ENCODE measurements at regions not wholly inside any gene's neighbourhood (a gene's known extent, or its start where the extent isn't known, plus 50 kb on each side); places are given as distances from the start of the nearest gene placed in this dataset.
"Not testable (repeated sequence)": the region's sequence is repeated elsewhere in the genome, so short reads cannot be mapped to it uniquely, and the experiment has no call there.

DNA sequence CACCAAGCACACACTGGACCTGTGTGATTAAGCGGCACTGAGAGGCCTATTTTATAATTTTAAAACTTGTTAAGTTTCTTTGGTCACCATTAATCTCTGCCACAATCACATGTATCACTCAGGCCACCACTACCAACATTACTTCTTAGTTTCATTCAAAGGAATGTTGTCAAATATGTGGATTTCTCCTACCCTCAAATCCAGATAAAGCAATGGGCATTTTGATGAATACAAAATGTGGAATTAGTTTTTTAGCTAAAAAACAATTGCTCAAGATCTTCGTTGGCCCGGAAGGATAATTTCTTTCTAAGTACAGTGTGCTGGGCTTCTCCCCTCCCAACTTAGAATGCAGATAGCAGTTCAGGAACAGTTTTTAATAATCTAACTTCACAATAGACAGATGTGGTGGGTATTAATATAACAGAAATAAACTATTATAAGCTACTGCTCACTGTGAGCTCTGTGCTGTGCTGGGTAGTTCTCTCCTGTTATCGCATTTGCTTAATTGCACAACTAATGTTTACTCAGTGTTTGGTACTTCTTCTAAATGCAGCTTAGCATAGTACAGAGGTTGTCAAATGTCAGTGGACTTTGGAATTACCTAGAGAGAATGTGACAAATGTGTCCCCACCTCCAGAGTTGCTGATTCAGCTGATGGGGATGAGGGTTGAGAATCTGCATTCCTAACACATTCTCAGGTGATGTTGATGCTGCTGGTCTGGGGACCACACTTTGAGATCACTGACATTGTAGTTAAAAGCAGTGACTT is 266.7 kb upstream of the AMIGO2 start:
- DNase-seq, result no peak

GRCh38 chr12:47343684-47344567 is 264.2 kb upstream of the AMIGO2 start:
- DNase-seq, result no peak

- no peak for DNase-seq
Measured at GRCh38 chr12:47340411-47341015, 260.8 kb upstream of the AMIGO2 start.

GRCh38 chr12:47337581-47337980 is 257.8 kb upstream of the AMIGO2 start:
- DNase-seq, result no peak

DNA sequence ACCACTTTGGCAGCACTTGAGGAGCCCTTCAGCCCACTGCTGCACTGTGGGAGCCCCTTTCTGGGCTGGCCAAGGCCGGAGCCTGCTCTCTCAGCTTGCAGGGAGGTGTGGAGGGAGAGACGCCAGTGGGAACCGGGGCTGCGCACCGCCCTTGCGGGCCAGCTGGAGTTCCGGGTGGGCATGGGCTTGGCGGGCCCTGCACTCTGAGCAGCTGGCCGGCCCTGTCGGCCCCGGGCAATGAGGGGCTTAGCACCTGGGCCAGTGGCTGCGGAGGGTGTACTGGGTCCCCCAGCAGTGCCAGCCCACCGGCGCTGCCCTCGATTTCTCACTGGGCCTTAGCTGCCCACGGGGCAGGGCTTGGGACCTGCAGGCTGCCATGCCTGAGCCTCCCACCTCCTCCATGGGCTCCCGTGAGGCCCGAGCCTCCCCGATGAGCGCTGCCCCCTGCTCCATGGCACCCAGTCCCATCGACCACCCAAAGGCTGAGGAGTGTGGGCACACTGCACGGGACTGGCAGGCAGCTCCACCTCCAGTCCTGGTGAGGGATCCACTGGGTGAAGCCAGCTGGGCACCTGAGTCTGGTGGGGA is 253.6 kb upstream of the AMIGO2 start:
- not testable (repeated sequence) for DNase-seq

GRCh38 chr12:47328831-47329545 is 249.2 kb upstream of the AMIGO2 start:
- DNase-seq, result no peak

GRCh38 chr12:47326190-47326589 is 246.4 kb upstream of the AMIGO2 start:
- no peak for DNase-seq

DNA sequence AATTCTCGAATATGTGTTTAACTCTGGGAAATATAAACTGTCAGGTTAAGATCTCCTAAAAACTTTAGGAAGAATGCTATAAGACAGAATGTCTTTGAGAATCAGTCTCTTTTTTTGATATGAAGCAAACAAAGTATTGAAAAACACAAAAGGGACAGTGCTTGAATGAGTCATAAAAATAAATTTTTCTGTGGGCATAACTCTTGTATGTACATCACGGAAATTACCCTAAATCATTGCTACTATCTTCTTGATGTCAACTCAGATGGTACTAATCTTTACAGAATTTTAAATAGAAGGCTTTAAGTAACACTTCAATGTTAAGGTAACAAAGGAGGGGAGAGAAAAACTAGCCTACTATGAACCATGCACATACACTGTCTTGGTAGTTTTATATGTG is 244.0 kb upstream of the AMIGO2 start:
- no peak for DNase-seq

- DNase-seq, result no peak
Measured at GRCh38 chr12:47321436-47321835, 241.7 kb upstream of the AMIGO2 start.

DNA sequence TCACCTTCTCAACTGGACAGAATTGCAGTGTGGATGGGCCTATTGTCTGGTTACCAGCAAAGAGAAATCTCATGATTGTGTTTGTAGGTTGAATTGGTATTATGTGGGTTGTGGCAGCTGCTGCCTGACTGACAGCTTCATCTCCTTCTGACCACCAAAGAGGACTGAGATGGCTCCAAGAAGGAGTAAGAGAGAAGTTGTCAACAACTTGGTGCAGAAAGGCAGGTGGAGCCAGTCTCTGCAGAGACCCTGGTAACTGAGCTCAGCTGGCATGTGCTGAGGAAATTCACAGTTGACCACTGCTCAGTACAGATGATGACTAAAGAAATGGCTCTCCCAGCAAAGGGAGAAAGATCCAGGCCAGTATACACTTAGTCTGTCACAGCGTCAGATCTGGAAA is 240.0 kb upstream of the AMIGO2 start:
- no peak for DNase-seq

GRCh38 chr12:47318963-47319362 is 239.2 kb upstream of the AMIGO2 start:
- DNase-seq, result no peak

DNA sequence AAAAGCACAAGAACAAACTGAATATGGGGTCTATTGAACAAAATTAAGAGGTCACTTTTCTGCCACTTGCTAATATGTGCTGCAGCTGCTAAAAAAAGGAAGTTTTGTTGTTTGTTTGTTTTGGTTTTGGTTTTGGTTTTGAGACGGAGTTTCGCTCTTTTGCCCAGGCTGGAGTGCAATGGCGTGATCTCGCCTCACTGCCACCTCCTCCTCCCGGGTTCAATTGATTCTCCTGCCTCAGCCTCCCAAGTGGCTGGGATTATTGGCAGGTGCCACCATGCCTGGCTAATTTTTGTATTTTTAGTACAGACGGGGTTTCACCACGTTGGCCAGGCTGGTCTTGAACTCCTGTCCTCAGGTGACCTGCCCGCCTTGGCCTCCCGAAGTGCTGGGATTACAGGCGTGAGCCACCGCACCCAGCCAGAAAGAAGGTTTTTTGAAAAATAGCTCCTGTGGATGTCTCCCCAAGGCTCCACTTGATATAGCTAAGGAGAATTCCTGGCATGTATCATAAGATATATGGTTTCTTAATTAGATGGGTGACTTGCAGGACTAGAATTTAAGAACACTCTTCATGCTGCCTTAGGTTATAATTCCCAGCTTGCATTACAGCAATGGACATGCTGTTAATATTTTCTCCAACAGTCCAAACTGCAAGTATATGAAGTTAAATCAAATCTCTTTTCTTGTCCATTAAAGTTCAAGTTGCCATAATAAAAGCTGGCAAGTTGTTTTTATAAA is 237.6 kb upstream of the AMIGO2 start:
- no peak for DNase-seq

- DNase-seq, result no peak
Measured at GRCh38 chr12:47316609-47317049, 236.9 kb upstream of the AMIGO2 start.

DNA sequence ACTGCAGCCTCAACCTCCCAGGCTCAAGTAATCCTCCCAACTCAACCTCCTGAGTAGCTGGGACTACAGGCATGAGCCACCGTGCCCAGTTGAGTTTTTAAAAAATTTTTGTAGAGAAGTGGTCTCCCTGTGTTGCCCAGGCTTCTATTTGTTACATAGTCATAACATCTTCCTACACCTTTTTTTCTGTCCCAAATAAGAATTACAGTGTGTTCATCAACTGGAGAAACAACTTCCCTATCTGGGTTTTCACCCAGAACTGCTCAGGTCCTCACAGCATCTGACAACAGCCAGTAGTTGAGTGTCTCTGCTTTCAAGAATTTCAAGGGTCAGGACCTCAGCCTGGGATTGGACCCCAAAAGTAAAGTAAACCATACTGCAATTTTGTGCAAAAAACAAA is 235.2 kb upstream of the AMIGO2 start:
- DNase-seq, result no peak

DNA sequence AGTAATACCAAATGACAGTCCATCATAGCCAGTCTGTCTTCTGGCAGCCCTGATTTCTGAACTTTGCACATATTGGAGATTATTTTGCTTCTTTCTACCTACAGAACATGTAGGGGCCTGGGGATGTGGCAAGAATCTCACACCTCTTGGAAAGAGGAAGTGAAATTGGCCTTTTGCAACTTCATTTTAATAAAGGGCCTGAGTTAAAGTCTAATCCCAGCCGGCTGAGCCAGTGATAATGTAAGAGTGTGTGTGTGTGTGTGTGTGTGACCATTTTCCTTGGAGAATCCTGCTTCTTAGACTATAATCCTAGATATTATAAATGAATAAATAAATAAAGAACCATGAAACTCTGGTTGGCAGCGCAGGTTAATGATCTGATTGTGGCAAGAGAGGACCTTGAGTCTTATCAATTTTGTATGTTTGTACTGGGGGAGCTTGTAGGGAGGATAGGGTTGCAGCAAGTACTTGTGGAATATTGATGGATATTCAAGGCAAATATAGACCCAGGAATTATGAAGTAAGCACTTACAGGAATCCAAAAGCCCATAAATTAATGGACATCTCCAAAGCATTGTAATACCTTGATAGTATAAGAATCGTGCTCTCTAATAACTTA is 233.2 kb upstream of the AMIGO2 start:
- DNase-seq, result no peak

GRCh38 chr12:47312147-47312546 is 232.4 kb upstream of the AMIGO2 start:
- DNase-seq, result no peak

DNA sequence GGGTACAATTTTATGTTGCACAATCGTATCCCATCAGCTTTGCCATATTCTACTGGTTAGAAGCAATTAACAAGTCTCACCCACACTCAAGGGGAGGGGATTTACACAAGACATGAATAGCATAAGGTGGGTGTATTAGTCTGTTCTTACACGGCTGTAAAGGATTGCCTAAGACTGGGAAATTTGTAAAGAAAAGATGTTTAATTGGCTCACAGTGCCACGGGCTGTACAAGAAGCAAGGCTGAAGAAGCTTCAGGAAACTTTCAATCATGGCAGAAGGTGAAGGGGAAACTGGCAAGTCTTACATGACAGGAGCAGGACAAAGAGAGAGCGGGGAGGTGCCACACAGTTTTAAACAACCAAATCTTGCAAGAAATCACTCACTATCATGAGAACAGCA is 231.8 kb upstream of the AMIGO2 start:
- DNase-seq, result no peak

DNA sequence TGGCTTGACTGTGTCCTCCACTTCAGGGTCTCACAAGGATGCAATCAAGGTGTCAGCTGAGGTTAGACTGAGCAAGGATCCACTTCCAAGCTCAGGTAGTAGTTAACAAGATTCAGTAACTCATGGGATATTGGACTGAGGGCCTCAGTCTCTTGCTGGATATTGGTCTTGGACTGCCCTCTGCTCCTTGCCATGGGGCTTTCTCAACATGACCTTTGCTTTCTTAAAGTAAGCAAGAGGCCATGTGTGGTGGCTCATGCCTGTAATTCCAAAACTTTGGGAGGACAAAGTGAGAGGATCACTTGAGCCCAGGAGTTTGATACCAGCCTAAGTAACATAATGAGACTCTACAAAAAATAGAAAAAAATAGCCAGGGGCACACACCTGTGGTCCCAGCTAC is 231.3 kb upstream of the AMIGO2 start:
- DNase-seq, result no peak

GRCh38 chr12:47308672-47309071 is 228.9 kb upstream of the AMIGO2 start:
- no peak for DNase-seq

GRCh38 chr12:47307680-47308399 is 228.1 kb upstream of the AMIGO2 start:
- no peak for DNase-seq
